OCI-LY3 (cell line): ENCODE measurements at regions not wholly inside any gene's neighbourhood (a gene's known extent, or its start where the extent isn't known, plus 50 kb on each side); places are given as distances from the start of the nearest gene placed in this dataset.

Experiments used
- H2AFZ ChIP-seq: fragments of 200-600, 300-600 bp; shearing (Covaris generic); 2 replicates; pipeline ENCODE4 v1.6.0; 2014; ENCODE audit warnings: antibody characterized with exemption, low read depth, low read length
- H3K27ac ChIP-seq: fragments of 200-600, 300-600 bp; sonication (generic); 2 replicates; pipeline ENCODE4 v1.5.1; 2014; ENCODE audit warnings: mild to moderate bottlenecking, low read length, moderate library complexity, mixed read lengths
- H3K27me3 ChIP-seq: fragments of 200-600, 300-600 bp; sonication (generic); 2 replicates; pipeline ENCODE4 v1.6.1; 2014; ENCODE audit warnings: low read depth, low read length, mixed read lengths
- H3K36me3 ChIP-seq: fragments of 200-600, 300-600 bp; sonication (generic); replicated peaks from 2 replicates; pipeline ENCODE3; 2014; ENCODE audit warnings: low read depth, low read length, mixed read lengths
- H3K4me1 ChIP-seq: fragments of 300-600, 200-600 bp; sonication (generic); 2 replicates; pipeline ENCODE4 v1.6.1; 2014; ENCODE audit warnings: low read length, mixed read lengths
- H3K4me2 ChIP-seq: fragments of 200-600, 300-600 bp; sonication (generic); 2 replicates; pipeline ENCODE4 v1.6.1; 2014; ENCODE audit warnings: low read length, mixed read lengths
- H3K4me3 ChIP-seq: fragments of 300-600, 200-600 bp; sonication (generic); 2 replicates; pipeline ENCODE4 v1.5.1; 2014; ENCODE audit warnings: antibody characterized with exemption, mild to moderate bottlenecking, low read length, moderate library complexity
- H3K79me2 ChIP-seq: fragments of 300-600, 200-600 bp; shearing (Covaris generic); 2 replicates; pipeline ENCODE4 v1.6.1; 2014; ENCODE audit warnings: mild to moderate bottlenecking, low read length, mixed read lengths
- H3K9ac ChIP-seq: fragments of 300-600, 200-600 bp; shearing (Covaris generic); 2 replicates; pipeline ENCODE4 v1.6.0; 2014; ENCODE audit warnings: mild to moderate bottlenecking, low read length, moderate library complexity
- H3K9me3 ChIP-seq: fragments of 200-600, 300-600 bp; shearing (Covaris generic); 2 replicates; pipeline ENCODE4 v1.6.1; 2014; ENCODE audit warnings: low read length, mixed read lengths; ENCODE audit not compliant: insufficient read depth
- H4K20me1 ChIP-seq: fragments of 200-600, 300-600 bp; sonication (generic); 2 replicates; pipeline ENCODE4 v1.6.1; 2016; ENCODE audit warnings: low read length, mixed read lengths; ENCODE audit not compliant: insufficient read depth
- EZH2phosphoT487 ChIP-seq: fragments of 200-600 bp; shearing (Covaris generic); IDR thresholded peaks from 2 replicates; pipeline ENCODE4 v1.6.1; 2018; ENCODE audit warnings: antibody characterized with exemption, mixed run types, low read depth
- TF ChIP-seq, protein P1 (sequence below): fragments of 200-600, 300-600 bp; sonication (generic); IDR thresholded peaks from 2 replicates; pipeline ENCODE4 v1.5.1; 2014; ENCODE audit warnings: antibody characterized with exemption, low read length, low read depth

GRCh38 chr20:12815231-12815768 is 193.5 kb upstream of the SPTLC3 start:
- no peak for TF ChIP-seq EZH2phosphoT487
- TF ChIP-seq, protein P1, sequence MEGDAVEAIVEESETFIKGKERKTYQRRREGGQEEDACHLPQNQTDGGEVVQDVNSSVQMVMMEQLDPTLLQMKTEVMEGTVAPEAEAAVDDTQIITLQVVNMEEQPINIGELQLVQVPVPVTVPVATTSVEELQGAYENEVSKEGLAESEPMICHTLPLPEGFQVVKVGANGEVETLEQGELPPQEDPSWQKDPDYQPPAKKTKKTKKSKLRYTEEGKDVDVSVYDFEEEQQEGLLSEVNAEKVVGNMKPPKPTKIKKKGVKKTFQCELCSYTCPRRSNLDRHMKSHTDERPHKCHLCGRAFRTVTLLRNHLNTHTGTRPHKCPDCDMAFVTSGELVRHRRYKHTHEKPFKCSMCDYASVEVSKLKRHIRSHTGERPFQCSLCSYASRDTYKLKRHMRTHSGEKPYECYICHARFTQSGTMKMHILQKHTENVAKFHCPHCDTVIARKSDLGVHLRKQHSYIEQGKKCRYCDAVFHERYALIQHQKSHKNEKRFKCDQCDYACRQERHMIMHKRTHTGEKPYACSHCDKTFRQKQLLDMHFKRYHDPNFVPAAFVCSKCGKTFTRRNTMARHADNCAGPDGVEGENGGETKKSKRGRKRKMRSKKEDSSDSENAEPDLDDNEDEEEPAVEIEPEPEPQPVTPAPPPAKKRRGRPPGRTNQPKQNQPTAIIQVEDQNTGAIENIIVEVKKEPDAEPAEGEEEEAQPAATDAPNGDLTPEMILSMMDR, result no peak
- Histone ChIP-seq H3K27me3 (no peaks in the 10 kb centered on the region), H2AFZ (no peak overlapping the region), H3K4me2 (no peak overlapping the region), H3K27ac (no peak overlapping the region), H3K9ac (no peak overlapping the region), H3K79me2 (no peaks in the 10 kb centered on the region), H3K4me1 (no peaks in the 10 kb centered on the region), H3K9me3 (no peaks in the 10 kb centered on the region), H3K36me3 (no peaks in the 10 kb centered on the region), H3K4me3 (no peak overlapping the region), H4K20me1 (no peaks in the 10 kb centered on the region)

- no peaks in the 10 kb centered on the region for H3K4me1 ChIP-seq
- H3K4me3 ChIP-seq, result no peak overlapping the region
- no peak overlapping the region for H3K4me2 ChIP-seq
Measured at GRCh38 chr20:12815778-12816408, 192.9 kb upstream of the SPTLC3 start.

GRCh38 chr20:12821249-12821648 is 187.5 kb upstream of the SPTLC3 start:
- Histone ChIP-seq H3K79me2 (no peaks in the 10 kb centered on the region), H3K9ac (no peak overlapping the region), H4K20me1 (no peaks in the 10 kb centered on the region), H3K4me3 (no peak overlapping the region), H3K36me3 (no peaks in the 10 kb centered on the region), H3K27me3 (no peaks in the 10 kb centered on the region), H3K4me1 (no peaks in the 10 kb centered on the region), H3K4me2 (no peak overlapping the region), H3K9me3 (no peaks in the 10 kb centered on the region), H2AFZ (no peak overlapping the region), H3K27ac (no peak overlapping the region)
- TF ChIP-seq, protein P1, result no peak
- no peak for TF ChIP-seq EZH2phosphoT487

More at GRCh38 chr20:12815778-12816408, 192.9 kb upstream of the SPTLC3 start:
- no peaks in the 10 kb centered on the region for H4K20me1 ChIP-seq
- H3K9ac ChIP-seq, result no peak overlapping the region
- H2AFZ ChIP-seq, result no peak overlapping the region
- H3K36me3 ChIP-seq, result no peaks in the 10 kb centered on the region
- no peaks in the 10 kb centered on the region for H3K27me3 ChIP-seq
- H3K9me3 ChIP-seq, result no peaks in the 10 kb centered on the region
- H3K79me2 ChIP-seq, result no peaks in the 10 kb centered on the region
- TF ChIP-seq, protein P1, result no peak
- no peak for TF ChIP-seq EZH2phosphoT487
- no peak overlapping the region for H3K27ac ChIP-seq

- Histone ChIP-seq H3K27ac (no peak overlapping the region), H3K4me3 (no peak overlapping the region), H4K20me1 (no peaks in the 10 kb centered on the region), H3K9me3 (no peaks in the 10 kb centered on the region), H2AFZ (no peak overlapping the region), H3K9ac (no peak overlapping the region), H3K36me3 (no peaks in the 10 kb centered on the region), H3K79me2 (no peaks in the 10 kb centered on the region), H3K4me1 (no peaks in the 10 kb centered on the region), H3K4me2 (no peak overlapping the region), H3K27me3 (no peaks in the 10 kb centered on the region; the same call in 1 of the 2 replicates)
- TF ChIP-seq, protein P1, result no peak
- no peak for TF ChIP-seq EZH2phosphoT487
Measured at GRCh38 chr20:12823734-12824133, 185.0 kb upstream of the SPTLC3 start.
